ENCODE measurements at regions not wholly inside any gene's neighbourhood (a gene's known extent, or its start where the extent isn't known, plus 50 kb on each side); places are given as distances from the start of the nearest gene placed in this dataset.

- no peak for TF ChIP-seq KLF7 (tag by site-specific recombination; IDR thresholded peaks at IDR 0.05; ENCODE audit: borderline replicate concordance)
- TF ChIP-seq ZNF433 (tag by site-specific recombination; IDR thresholded peaks at IDR 0.05; ENCODE audit: low read depth), result no peak
- TF ChIP-seq ZNF843 (tag by site-specific recombination; IDR thresholded peaks at IDR 0.05), result no peak
- TF ChIP-seq, protein P1, sequence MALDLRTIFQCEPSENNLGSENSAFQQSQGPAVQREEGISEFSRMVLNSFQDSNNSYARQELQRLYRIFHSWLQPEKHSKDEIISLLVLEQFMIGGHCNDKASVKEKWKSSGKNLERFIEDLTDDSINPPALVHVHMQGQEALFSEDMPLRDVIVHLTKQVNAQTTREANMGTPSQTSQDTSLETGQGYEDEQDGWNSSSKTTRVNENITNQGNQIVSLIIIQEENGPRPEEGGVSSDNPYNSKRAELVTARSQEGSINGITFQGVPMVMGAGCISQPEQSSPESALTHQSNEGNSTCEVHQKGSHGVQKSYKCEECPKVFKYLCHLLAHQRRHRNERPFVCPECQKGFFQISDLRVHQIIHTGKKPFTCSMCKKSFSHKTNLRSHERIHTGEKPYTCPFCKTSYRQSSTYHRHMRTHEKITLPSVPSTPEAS (tag by site-specific recombination; IDR thresholded peaks at IDR 0.05), result no peak
- TF ChIP-seq ZNF266 (tag by site-specific recombination; IDR thresholded peaks at IDR 0.05; ENCODE audit: low read depth), result no peak
- TF ChIP-seq ZNF529 (tag by site-specific recombination; IDR thresholded peaks at IDR 0.05; ENCODE audit: insufficient replicate concordance), result no peak
- TF ChIP-seq ZBTB20 (tag by site-specific recombination; IDR thresholded peaks at IDR 0.05), result no peak
- TF ChIP-seq KLF1 (tag by site-specific recombination; IDR thresholded peaks at IDR 0.05), result no peak
- TF ChIP-seq ZNF394 (tag by site-specific recombination; IDR thresholded peaks at IDR 0.05; ENCODE audit: borderline replicate concordance), result no peak
- no peak for TF ChIP-seq SETDB1 (IDR thresholded peaks at IDR 0.05; ENCODE audit: insufficient read length, low read length)
- no peak for TF ChIP-seq ZNF26 (tag by site-specific recombination; IDR thresholded peaks at IDR 0.05)
Measured at GRCh38 chr6:2542101-2542857, 208.4 kb downstream of the MYLK4 start (continued).

GRCh38 chr6:2536451-2536850, 214.3 kb downstream of the MYLK4 start:
- Histone ChIP-seq H3K27ac (ENCODE audit: extremely low read depth, low read depth, low read length) (no peak overlapping the region), H3K36me3 (ENCODE audit: control insufficient read depth in 2 of 2, insufficient read depth in 1 of 2, low read length in 2 of 2) (no peaks in the 10 kb centered on the region), H3K4me1 (ENCODE audit: control insufficient read depth, insufficient read depth, low read length) (no peaks in the 10 kb centered on the region), H3K9me3 (ENCODE audit: control insufficient read depth, insufficient read depth, low read depth, low read length) (no peaks in the 10 kb centered on the region), H3K4me3 (ENCODE audit: low read depth, low read length) (no peak overlapping the region)
- ChIA-PET POLR2A (no interaction called here), CTCF (no interaction called here)
- TF ChIP-seq FEZF1 (tag by site-specific recombination; IDR thresholded peaks at IDR 0.05), result no peak
- TF ChIP-seq ZNF558 (tag by site-specific recombination; IDR thresholded peaks at IDR 0.05), result no peak
- no peak for TF ChIP-seq ZNF350 (tag by site-specific recombination; IDR thresholded peaks at IDR 0.05)
- no peak for TF ChIP-seq KLF9 (tag by site-specific recombination; IDR thresholded peaks at IDR 0.05; ENCODE audit: low read depth)
- TF ChIP-seq, protein P2, sequence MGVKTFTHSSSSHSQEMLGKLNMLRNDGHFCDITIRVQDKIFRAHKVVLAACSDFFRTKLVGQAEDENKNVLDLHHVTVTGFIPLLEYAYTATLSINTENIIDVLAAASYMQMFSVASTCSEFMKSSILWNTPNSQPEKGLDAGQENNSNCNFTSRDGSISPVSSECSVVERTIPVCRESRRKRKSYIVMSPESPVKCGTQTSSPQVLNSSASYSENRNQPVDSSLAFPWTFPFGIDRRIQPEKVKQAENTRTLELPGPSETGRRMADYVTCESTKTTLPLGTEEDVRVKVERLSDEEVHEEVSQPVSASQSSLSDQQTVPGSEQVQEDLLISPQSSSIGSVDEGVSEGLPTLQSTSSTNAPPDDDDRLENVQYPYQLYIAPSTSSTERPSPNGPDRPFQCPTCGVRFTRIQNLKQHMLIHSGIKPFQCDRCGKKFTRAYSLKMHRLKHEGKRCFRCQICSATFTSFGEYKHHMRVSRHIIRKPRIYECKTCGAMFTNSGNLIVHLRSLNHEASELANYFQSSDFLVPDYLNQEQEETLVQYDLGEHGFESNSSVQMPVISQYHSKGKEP (tag by site-specific recombination; IDR thresholded peaks at IDR 0.05), result no peak
- TF ChIP-seq ZNF423 (tag by site-specific recombination; IDR thresholded peaks at IDR 0.05), result no peak
- no peak for TF ChIP-seq ZNF221 (tag by site-specific recombination; IDR thresholded peaks at IDR 0.05; ENCODE audit: borderline replicate concordance)
- TF ChIP-seq, protein P3, sequence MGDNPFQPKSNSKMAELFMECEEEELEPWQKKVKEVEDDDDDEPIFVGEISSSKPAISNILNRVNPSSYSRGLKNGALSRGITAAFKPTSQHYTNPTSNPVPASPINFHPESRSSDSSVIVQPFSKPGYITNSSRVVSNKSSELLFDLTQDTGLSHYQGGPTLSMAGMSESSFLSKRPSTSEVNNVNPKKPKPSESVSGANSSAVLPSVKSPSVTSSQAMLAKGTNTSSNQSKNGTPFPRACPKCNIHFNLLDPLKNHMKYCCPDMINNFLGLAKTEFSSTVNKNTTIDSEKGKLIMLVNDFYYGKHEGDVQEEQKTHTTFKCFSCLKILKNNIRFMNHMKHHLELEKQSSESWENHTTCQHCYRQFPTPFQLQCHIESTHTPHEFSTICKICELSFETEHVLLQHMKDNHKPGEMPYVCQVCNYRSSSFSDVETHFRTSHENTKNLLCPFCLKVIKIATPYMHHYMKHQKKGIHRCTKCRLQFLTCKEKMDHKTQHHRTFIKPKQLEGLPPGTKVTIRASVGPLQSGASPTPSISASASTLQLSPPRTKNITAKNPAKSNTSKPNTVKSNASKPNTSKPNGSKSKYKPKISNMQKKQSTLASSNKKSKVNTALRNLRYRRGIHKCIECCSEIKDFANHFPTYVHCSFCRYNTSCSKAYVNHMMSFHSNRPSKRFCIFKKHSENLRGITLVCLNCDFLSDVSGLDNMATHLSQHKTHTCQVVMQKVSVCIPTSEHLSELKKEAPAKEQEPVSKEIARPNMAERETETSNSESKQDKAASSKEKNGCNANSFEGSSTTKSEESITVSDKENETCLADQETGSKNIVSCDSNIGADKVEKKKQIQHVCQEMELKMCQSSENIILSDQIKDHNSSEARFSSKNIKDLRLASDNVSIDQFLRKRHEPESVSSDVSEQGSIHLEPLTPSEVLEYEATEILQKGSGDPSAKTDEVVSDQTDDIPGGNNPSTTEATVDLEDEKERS (tag by site-specific recombination; IDR thresholded peaks at IDR 0.05), result no peak
- no peak for TF ChIP-seq ZNF747 (tag by site-specific recombination; IDR thresholded peaks at IDR 0.05)
- no peak for TF ChIP-seq ZNF37A (tag by site-specific recombination; IDR thresholded peaks at IDR 0.05)
- no peak for TF ChIP-seq ZEB2 (tag by site-specific recombination; IDR thresholded peaks at IDR 0.05)
- TF ChIP-seq MZF1 (tag by site-specific recombination; IDR thresholded peaks at IDR 0.05; ENCODE audit: borderline replicate concordance), result no peak
- TF ChIP-seq, protein P4, sequence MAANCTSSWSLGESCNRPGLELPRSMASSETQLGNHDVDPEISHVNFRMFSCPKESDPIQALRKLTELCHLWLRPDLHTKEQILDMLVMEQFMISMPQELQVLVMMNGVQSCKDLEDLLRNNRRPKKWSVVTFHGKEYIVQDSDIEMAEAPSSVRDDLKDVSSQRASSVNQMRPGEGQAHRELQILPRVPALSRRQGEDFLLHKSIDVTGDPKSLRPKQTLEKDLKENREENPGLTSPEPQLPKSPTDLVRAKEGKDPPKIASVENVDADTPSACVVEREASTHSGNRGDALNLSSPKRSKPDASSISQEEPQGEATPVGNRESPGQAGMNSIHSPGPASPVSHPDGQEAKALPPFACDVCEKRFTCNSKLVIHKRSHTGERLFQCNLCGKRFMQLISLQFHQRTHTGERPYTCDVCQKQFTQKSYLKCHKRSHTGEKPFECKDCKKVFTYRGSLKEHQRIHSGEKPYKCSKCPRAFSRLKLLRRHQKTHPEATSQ (tag by site-specific recombination; IDR thresholded peaks at IDR 0.05), result no peak
